Sigmoid colon (tissue), 4 donors: ENCODE measurements at regions not wholly inside any gene's neighbourhood (a gene's known extent, or its start where the extent isn't known, plus 50 kb on each side); places are given as distances from the start of the nearest gene placed in this dataset.

ENCODE experiments used
- EP300 ChIP-seq, 4 donors: sonication (generic); formaldehyde crosslinking; IDR thresholded peaks; one replicate each; pipeline ENCODE4 v1.6.1; 2017; ENCODE audit warnings: antibody characterized with exemption in 4 of 4
- POLR2A ChIP-seq, 2 donors: fragments of 450-650 bp; IDR thresholded peaks; one replicate each; pipeline ENCODE4 v1.6.1; 2016; ENCODE audit warnings: antibody characterized with exemption in 2 of 2, mild to moderate bottlenecking in 2 of 2, moderate library complexity in 2 of 2
- POLR2AphosphoS5 ChIP-seq, 4 donors: sonication (generic); formaldehyde crosslinking; IDR thresholded peaks; one replicate each; pipeline ENCODE4 v1.6.1; 2017; ENCODE audit warnings: antibody characterized with exemption in 4 of 4
- TF ChIP-seq, protein P1 (sequence below), 4 experiments: fragments of 450-650 bp in 3 of 4; fragments of 200-600 bp in 1 of 4; IDR thresholded peaks; one replicate each; pipeline ENCODE4 v1.5.1; 2016 to 2019; ENCODE audit warnings: antibody characterized with exemption in 4 of 4, mild to moderate bottlenecking in 3 of 4, moderate library complexity in 2 of 4

- no peak for TF ChIP-seq POLR2A (IDR thresholded peaks at IDR 0.05)
- TF ChIP-seq, protein P1, sequence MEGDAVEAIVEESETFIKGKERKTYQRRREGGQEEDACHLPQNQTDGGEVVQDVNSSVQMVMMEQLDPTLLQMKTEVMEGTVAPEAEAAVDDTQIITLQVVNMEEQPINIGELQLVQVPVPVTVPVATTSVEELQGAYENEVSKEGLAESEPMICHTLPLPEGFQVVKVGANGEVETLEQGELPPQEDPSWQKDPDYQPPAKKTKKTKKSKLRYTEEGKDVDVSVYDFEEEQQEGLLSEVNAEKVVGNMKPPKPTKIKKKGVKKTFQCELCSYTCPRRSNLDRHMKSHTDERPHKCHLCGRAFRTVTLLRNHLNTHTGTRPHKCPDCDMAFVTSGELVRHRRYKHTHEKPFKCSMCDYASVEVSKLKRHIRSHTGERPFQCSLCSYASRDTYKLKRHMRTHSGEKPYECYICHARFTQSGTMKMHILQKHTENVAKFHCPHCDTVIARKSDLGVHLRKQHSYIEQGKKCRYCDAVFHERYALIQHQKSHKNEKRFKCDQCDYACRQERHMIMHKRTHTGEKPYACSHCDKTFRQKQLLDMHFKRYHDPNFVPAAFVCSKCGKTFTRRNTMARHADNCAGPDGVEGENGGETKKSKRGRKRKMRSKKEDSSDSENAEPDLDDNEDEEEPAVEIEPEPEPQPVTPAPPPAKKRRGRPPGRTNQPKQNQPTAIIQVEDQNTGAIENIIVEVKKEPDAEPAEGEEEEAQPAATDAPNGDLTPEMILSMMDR (IDR thresholded peaks at IDR 0.05): no peak
- TF ChIP-seq POLR2AphosphoS5 (IDR thresholded peaks at IDR 0.05): no peak
- TF ChIP-seq EP300 (IDR thresholded peaks at IDR 0.05): no peak
These were observed 68.6 kb upstream of the IRX4 start for GRCh38 chr5:1951165-1951816.
